ENCODE measurements at regions not wholly inside any gene's neighbourhood (a gene's known extent, or its start where the extent isn't known, plus 50 kb on each side); places are given as distances from the start of the nearest gene placed in this dataset.
"Not testable (repeated sequence)": the region's sequence is repeated elsewhere in the genome, so short reads cannot be mapped to it uniquely, and the experiment has no call there.

DNA sequence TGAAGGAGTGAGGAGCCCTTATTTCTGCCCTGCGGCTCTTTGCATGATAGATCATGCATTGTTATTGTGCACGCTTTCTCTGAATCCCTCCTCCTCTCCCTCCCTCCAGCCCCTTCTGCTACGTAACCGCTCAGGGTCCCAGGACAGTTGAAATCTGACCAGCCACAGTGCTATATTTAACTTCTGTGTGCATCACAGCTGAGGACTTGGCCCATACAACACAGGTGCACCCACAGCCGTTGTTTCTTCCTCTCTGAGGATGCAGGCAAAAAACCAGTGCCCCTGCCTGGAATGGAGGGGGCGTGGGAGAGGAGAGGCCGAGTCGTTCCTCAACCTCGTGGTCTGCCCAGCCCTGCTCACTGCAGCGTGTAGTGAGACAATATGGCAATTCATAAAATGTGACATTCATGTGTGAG is 335.6 kb upstream of the CLINT1 start:
- no peaks in the 10 kb centered on the region for H3K9me3 ChIP-seq
- no peak for ATAC-seq (ENCODE audit: insufficient number of reproducible peaks, low FRiP score, low read depth)
- TF ChIP-seq, protein P1, sequence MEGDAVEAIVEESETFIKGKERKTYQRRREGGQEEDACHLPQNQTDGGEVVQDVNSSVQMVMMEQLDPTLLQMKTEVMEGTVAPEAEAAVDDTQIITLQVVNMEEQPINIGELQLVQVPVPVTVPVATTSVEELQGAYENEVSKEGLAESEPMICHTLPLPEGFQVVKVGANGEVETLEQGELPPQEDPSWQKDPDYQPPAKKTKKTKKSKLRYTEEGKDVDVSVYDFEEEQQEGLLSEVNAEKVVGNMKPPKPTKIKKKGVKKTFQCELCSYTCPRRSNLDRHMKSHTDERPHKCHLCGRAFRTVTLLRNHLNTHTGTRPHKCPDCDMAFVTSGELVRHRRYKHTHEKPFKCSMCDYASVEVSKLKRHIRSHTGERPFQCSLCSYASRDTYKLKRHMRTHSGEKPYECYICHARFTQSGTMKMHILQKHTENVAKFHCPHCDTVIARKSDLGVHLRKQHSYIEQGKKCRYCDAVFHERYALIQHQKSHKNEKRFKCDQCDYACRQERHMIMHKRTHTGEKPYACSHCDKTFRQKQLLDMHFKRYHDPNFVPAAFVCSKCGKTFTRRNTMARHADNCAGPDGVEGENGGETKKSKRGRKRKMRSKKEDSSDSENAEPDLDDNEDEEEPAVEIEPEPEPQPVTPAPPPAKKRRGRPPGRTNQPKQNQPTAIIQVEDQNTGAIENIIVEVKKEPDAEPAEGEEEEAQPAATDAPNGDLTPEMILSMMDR (IDR thresholded peaks at IDR 0.05): no peak
- H3K27me3 ChIP-seq (replicated peaks; ENCODE audit: insufficient read depth): no peaks in the 10 kb centered on the region
- H3K4me3 ChIP-seq: no peak overlapping the region
- H3K4me1 ChIP-seq (ENCODE audit: control insufficient read depth in 1 of 2, low read depth in 2 of 2): no peaks in the 10 kb centered on the region
- H3K27ac ChIP-seq: no peak overlapping the region
- no peaks in the 10 kb centered on the region for H3K36me3 ChIP-seq
- DNase-seq (ENCODE audit: low spot score): no peak

DNA sequence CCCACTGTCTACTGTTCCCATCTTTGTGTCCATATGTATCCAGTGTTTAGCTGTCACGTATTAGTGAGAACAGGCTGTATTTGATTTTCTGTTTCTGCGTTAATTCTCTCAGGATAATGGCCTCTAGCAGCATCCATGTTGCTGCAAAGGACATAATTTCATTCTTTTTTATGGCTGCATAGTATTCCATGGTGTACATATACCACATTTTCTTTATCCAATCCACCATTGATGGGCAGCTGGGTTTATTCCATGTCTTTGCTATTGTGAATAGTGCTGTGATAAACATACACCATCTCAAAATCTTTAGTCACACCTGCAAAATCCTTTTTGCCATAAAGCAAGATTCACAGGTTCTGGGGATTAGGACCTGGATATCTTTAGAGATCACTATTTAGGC is 334.4 kb upstream of the CLINT1 start:
- not testable (repeated sequence) for H3K27ac ChIP-seq; ATAC-seq (ENCODE audit: insufficient number of reproducible peaks, low FRiP score, low read depth); DNase-seq (ENCODE audit: low spot score); H3K27me3 ChIP-seq (replicated peaks; ENCODE audit: insufficient read depth); H3K9me3 ChIP-seq; H3K4me1 ChIP-seq (ENCODE audit: control insufficient read depth in 1 of 2, low read depth in 2 of 2); H3K4me3 ChIP-seq; H3K36me3 ChIP-seq

DNA sequence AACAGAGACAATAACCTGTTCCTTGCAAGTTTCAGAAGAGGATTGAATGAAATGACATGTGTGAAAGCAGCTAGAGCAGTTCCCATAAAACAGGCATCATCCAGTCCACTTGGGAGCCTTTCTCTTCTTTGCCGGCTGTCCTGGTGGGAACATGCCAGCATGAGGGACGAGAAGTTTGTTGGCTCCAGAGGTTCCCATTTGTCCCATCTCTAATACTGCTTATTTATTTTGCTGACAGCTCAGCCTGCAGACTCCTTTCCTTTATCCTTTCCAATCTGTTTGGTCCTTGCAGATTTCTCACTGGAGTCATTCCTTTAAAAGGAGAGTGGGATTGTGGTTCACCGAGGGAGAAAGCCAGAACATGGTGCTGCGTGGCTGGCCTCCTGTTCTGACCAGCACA is 321.5 kb upstream of the CLINT1 start:
- Histone ChIP-seq H3K27me3 (replicated peaks; ENCODE audit: insufficient read depth) (no peaks in the 10 kb centered on the region), H3K9me3 (no peaks in the 10 kb centered on the region), H3K36me3 (no peaks in the 10 kb centered on the region), H3K4me3 (no peak overlapping the region), H3K4me1 (ENCODE audit: control insufficient read depth in 1 of 2, low read depth in 2 of 2) (peaks cover 1 to 10% of the 10 kb centered on the region in 2 donors), H3K27ac (no peak overlapping the region)
- TF ChIP-seq, protein P1 (IDR thresholded peaks at IDR 0.05): no peak
- DNase-seq (ENCODE audit: low spot score) (no peak), ATAC-seq (ENCODE audit: insufficient number of reproducible peaks, low FRiP score, low read depth) (no peak)

DNA sequence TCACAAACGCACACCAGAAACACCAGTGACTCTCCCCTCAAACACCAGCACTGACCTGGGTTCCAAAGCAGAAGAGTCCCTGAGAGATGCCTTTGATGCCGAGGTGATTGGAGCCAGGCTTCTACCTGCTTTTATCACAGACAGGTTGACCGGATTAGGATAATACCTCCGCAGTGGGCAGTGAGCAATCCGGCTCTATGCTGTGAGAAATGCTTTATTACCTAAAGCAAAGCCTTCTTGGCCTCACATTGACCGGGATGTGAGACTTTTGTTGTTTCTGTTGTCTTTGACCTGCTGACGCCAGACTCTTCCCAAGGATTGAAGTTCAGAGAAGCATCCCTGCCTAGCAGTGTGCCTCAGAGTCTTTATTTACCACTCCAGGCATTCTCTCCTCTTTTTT is 320.3 kb upstream of the CLINT1 start:
- no peak for DNase-seq (ENCODE audit: low spot score)
- no peak for ATAC-seq (ENCODE audit: insufficient number of reproducible peaks, low FRiP score, low read depth)
- Histone ChIP-seq H3K27me3 (replicated peaks; ENCODE audit: insufficient read depth) (no peaks in the 10 kb centered on the region), H3K27ac (no peak overlapping the region), H3K4me1 (ENCODE audit: control insufficient read depth in 1 of 2, low read depth in 2 of 2) (peaks cover 5 to 15% of the 10 kb centered on the region in 2 donors), H3K9me3 (no peaks in the 10 kb centered on the region), H3K4me3 (no peak overlapping the region), H3K36me3 (no peaks in the 10 kb centered on the region)
- TF ChIP-seq, protein P1 (IDR thresholded peaks at IDR 0.05): no peak

DNA sequence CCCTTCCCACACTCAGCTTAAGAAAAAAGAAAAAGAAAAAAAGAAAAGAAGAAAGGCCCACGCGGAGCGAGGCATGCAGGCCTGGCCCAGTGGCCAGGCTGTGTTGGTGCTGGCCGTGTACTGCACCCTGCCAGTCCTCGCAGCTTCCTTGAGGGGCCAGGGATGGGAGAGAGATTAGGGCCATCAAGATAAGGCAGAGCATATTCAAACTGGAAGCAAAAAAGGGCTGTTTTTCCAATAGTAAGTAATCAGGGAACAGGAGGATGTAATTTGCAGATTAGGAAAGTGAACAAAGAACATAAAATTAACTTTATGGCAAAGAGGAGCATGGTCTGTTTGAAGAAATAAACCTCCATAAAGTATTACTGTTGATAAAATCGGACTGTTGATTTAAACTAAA is 319.6 kb upstream of the CLINT1 start:
- H3K36me3 ChIP-seq: no peaks in the 10 kb centered on the region
- DNase-seq (ENCODE audit: low spot score) (no peak), ATAC-seq (ENCODE audit: insufficient number of reproducible peaks, low FRiP score, low read depth) (no peak)
- no peak overlapping the region for H3K27ac ChIP-seq
- H3K4me3 ChIP-seq: no peak overlapping the region
- H3K9me3 ChIP-seq: no peaks in the 10 kb centered on the region
- peaks cover 5 to 15% of the 10 kb centered on the region in 2 donors for H3K4me1 ChIP-seq (ENCODE audit: control insufficient read depth in 1 of 2, low read depth in 2 of 2)
- TF ChIP-seq, protein P1 (IDR thresholded peaks at IDR 0.05): no peak
- H3K27me3 ChIP-seq (replicated peaks; ENCODE audit: insufficient read depth): no peaks in the 10 kb centered on the region

DNA sequence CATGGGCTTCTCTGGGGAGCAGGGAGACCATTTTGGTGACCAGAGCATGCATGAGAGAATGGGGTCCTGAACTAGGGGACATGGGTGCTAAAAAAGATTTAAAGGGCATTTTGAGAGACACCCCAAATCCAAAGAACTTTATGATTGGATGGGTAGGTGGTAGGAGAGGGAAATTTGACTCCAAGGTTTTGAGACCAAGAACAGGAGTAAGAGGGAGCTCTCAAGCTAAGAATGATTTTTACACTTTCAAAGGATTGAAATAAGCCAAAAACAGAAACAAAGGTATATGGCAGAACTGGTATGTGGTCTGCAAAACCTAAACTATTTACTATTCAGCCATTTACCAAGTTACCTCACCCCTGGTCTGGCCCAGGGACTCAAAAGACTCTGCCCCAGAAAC is 318.2 kb upstream of the CLINT1 start:
- Histone ChIP-seq H3K9me3 (no peaks in the 10 kb centered on the region), H3K27me3 (replicated peaks; ENCODE audit: insufficient read depth) (no peaks in the 10 kb centered on the region), H3K4me1 (ENCODE audit: control insufficient read depth in 1 of 2, low read depth in 2 of 2) (peaks cover 5 to 15% of the 10 kb centered on the region in 2 donors), H3K36me3 (no peaks in the 10 kb centered on the region), H3K4me3 (no peak overlapping the region), H3K27ac (no peak overlapping the region)
- TF ChIP-seq, protein P1 (IDR thresholded peaks at IDR 0.05): no peak
- DNase-seq (ENCODE audit: low spot score) (no peak), ATAC-seq (ENCODE audit: insufficient number of reproducible peaks, low FRiP score, low read depth) (no peak)
